ENCODE measurements at regions not wholly inside any gene's neighbourhood (a gene's known extent, or its start where the extent isn't known, plus 50 kb on each side); places are given as distances from the start of the nearest gene placed in this dataset.

GRCh38 chr2:2919574-2920365 lies 457.8 kb downstream of the EIPR1 start:
- no peaks in the 10 kb centered on the region for H3K27me3 ChIP-seq (ENCODE audit: insufficient read depth, low read length)
- no peak overlapping the region for H3K4me3 ChIP-seq (ENCODE audit: low read depth, low read length)
- H3K4me1 ChIP-seq (ENCODE audit: control insufficient read depth, insufficient read depth, low read length, unreplicated experiment) = no peaks in the 10 kb centered on the region
- H3K79me2 ChIP-seq (ENCODE audit: control insufficient read depth, insufficient read depth, low read length, unreplicated experiment) = no peaks in the 10 kb centered on the region
- no peak overlapping the region for H3K27ac ChIP-seq (ENCODE audit: low read depth, low read length)
- no peak overlapping the region for H2AFZ ChIP-seq (ENCODE audit: low read length, unreplicated experiment)
- no peaks in the 10 kb centered on the region for H3K36me3 ChIP-seq (ENCODE audit: insufficient read depth, low read length)

GRCh38 chr2:2919026-2919425 lies 458.6 kb downstream of the EIPR1 start:
- H3K4me1 ChIP-seq (ENCODE audit: control insufficient read depth, insufficient read depth, low read length, unreplicated experiment) = no peaks in the 10 kb centered on the region
- no peak overlapping the region for H2AFZ ChIP-seq (ENCODE audit: low read length, unreplicated experiment)
- H3K79me2 ChIP-seq (ENCODE audit: control insufficient read depth, insufficient read depth, low read length, unreplicated experiment) = no peaks in the 10 kb centered on the region
- H3K36me3 ChIP-seq (ENCODE audit: insufficient read depth, low read length) = no peaks in the 10 kb centered on the region
- H3K27ac ChIP-seq (ENCODE audit: low read depth, low read length) = no peak overlapping the region
- no peak overlapping the region for H3K4me3 ChIP-seq (ENCODE audit: low read depth, low read length)
- H3K27me3 ChIP-seq (ENCODE audit: insufficient read depth, low read length) = no peaks in the 10 kb centered on the region

- H3K4me1 ChIP-seq (ENCODE audit: control insufficient read depth, insufficient read depth, low read length, unreplicated experiment) = no peaks in the 10 kb centered on the region
- no peak overlapping the region for H2AFZ ChIP-seq (ENCODE audit: low read length, unreplicated experiment)
- no peaks in the 10 kb centered on the region for H3K36me3 ChIP-seq (ENCODE audit: insufficient read depth, low read length)
- H3K4me3 ChIP-seq (ENCODE audit: low read depth, low read length) = no peak overlapping the region
- no peaks in the 10 kb centered on the region for H3K79me2 ChIP-seq (ENCODE audit: control insufficient read depth, insufficient read depth, low read length, unreplicated experiment)
- no peaks in the 10 kb centered on the region for H3K27me3 ChIP-seq (ENCODE audit: insufficient read depth, low read length)
- H3K27ac ChIP-seq (ENCODE audit: low read depth, low read length) = no peak overlapping the region
Measured at GRCh38 chr2:2916621-2917020, 461.0 kb downstream of the EIPR1 start.

DNA sequence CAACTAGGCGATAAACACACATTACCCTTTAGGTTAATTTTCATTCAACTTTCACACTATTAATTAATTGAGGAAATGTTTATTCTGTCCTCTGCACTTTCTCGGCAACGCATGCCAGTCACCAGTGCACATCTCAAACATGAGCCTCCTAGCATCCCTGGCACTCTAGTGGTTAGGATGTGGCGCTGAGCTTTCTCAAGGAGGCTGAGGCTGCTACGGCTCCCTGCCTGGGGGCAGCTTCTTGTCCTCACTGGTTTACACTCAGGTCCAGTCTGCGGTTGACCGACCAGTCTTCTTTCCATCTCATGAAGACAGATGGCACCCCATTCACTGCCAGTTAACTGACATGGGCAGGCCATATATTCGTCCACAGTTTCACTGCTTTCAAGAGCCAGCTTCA lies 463.4 kb downstream of the EIPR1 start:
- Histone ChIP-seq H3K79me2 (ENCODE audit: control insufficient read depth, insufficient read depth, low read length, unreplicated experiment) (no peaks in the 10 kb centered on the region), H3K27me3 (ENCODE audit: insufficient read depth, low read length) (no peaks in the 10 kb centered on the region), H2AFZ (ENCODE audit: low read length, unreplicated experiment) (no peak overlapping the region), H3K4me1 (ENCODE audit: control insufficient read depth, insufficient read depth, low read length, unreplicated experiment) (no peaks in the 10 kb centered on the region), H3K36me3 (ENCODE audit: insufficient read depth, low read length) (no peaks in the 10 kb centered on the region), H3K4me3 (ENCODE audit: low read depth, low read length) (no peak overlapping the region), H3K27ac (ENCODE audit: low read depth, low read length) (no peak overlapping the region)

- Histone ChIP-seq H2AFZ (ENCODE audit: low read length, unreplicated experiment) (no peak overlapping the region), H3K4me1 (ENCODE audit: control insufficient read depth, insufficient read depth, low read length, unreplicated experiment) (no peaks in the 10 kb centered on the region), H3K27me3 (ENCODE audit: insufficient read depth, low read length) (no peaks in the 10 kb centered on the region), H3K79me2 (ENCODE audit: control insufficient read depth, insufficient read depth, low read length, unreplicated experiment) (no peaks in the 10 kb centered on the region), H3K36me3 (ENCODE audit: insufficient read depth, low read length) (no peaks in the 10 kb centered on the region), H3K4me3 (ENCODE audit: low read depth, low read length) (no peak overlapping the region), H3K27ac (ENCODE audit: low read depth, low read length) (no peak overlapping the region)
Measured at GRCh38 chr2:2913601-2914120, 464.0 kb downstream of the EIPR1 start.

DNA sequence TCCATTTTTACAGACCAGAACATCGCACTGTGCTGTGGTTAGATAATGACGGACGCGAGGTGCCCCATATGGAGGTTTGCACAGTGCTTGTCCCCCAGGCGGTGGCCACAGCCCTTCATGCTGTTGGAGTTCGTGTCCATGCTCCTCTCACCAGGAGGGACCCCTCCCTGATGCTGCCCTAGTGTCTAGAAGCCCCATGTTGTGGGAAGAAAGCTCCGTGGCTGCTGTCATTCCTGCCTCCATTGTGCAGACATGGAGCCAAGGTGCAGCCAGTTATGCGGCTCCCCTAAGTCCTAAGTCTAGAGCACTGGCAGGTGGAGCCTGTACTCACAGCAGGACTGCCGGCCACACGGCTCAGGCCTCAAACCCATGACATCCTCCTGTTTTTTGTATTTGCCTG lies 464.9 kb downstream of the EIPR1 start:
- Histone ChIP-seq H2AFZ (ENCODE audit: low read length, unreplicated experiment) (no peak overlapping the region), H3K4me3 (ENCODE audit: low read depth, low read length) (no peak overlapping the region)

DNA sequence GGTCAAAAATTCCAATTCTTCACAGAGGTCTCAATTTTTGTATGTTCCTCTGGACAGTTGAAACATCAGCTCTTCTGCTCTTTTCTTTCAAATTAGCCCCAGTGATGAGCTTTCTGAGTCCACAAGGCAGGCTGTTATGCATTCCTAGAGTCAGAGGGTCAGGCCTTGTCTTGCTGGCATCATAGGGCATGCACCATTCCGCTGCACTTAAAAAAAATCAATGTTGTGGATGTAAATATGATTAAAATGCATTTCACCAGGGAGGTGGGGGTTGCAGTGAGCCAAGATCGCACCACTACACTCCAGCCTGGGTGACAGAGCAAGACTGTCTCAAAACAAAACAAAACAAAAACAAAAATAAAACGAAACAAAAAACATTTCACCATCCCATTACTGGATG lies 465.3 kb downstream of the EIPR1 start:
- H3K4me1 ChIP-seq (ENCODE audit: control insufficient read depth, insufficient read depth, low read length, unreplicated experiment) = no peaks in the 10 kb centered on the region
- H3K36me3 ChIP-seq (ENCODE audit: insufficient read depth, low read length) = no peaks in the 10 kb centered on the region
- H3K79me2 ChIP-seq (ENCODE audit: control insufficient read depth, insufficient read depth, low read length, unreplicated experiment) = no peaks in the 10 kb centered on the region
- H3K4me3 ChIP-seq (ENCODE audit: low read depth, low read length) = no peak overlapping the region
- no peaks in the 10 kb centered on the region for H3K27me3 ChIP-seq (ENCODE audit: insufficient read depth, low read length)
- H3K27ac ChIP-seq (ENCODE audit: low read depth, low read length) = no peak overlapping the region
- H2AFZ ChIP-seq (ENCODE audit: low read length, unreplicated experiment) = no peak overlapping the region

More for the DNA sequence above, 464.9 kb downstream of the EIPR1 start:
- H3K4me1 ChIP-seq (ENCODE audit: control insufficient read depth, insufficient read depth, low read length, unreplicated experiment) = no peaks in the 10 kb centered on the region
- no peaks in the 10 kb centered on the region for H3K79me2 ChIP-seq (ENCODE audit: control insufficient read depth, insufficient read depth, low read length, unreplicated experiment)
- H3K36me3 ChIP-seq (ENCODE audit: insufficient read depth, low read length) = no peaks in the 10 kb centered on the region
- H3K27me3 ChIP-seq (ENCODE audit: insufficient read depth, low read length) = no peaks in the 10 kb centered on the region
- no peak overlapping the region for H3K27ac ChIP-seq (ENCODE audit: low read depth, low read length)

GRCh38 chr2:2910259-2910658 lies 467.4 kb downstream of the EIPR1 start:
- no peaks in the 10 kb centered on the region for H3K36me3 ChIP-seq (ENCODE audit: insufficient read depth, low read length)
- no peaks in the 10 kb centered on the region for H3K27me3 ChIP-seq (ENCODE audit: insufficient read depth, low read length)
- H3K4me3 ChIP-seq (ENCODE audit: low read depth, low read length) = no peak overlapping the region
- H2AFZ ChIP-seq (ENCODE audit: low read length, unreplicated experiment) = no peak overlapping the region
- no peaks in the 10 kb centered on the region for H3K4me1 ChIP-seq (ENCODE audit: control insufficient read depth, insufficient read depth, low read length, unreplicated experiment)
- no peak overlapping the region for H3K27ac ChIP-seq (ENCODE audit: low read depth, low read length)
- H3K79me2 ChIP-seq (ENCODE audit: control insufficient read depth, insufficient read depth, low read length, unreplicated experiment) = no peaks in the 10 kb centered on the region

DNA sequence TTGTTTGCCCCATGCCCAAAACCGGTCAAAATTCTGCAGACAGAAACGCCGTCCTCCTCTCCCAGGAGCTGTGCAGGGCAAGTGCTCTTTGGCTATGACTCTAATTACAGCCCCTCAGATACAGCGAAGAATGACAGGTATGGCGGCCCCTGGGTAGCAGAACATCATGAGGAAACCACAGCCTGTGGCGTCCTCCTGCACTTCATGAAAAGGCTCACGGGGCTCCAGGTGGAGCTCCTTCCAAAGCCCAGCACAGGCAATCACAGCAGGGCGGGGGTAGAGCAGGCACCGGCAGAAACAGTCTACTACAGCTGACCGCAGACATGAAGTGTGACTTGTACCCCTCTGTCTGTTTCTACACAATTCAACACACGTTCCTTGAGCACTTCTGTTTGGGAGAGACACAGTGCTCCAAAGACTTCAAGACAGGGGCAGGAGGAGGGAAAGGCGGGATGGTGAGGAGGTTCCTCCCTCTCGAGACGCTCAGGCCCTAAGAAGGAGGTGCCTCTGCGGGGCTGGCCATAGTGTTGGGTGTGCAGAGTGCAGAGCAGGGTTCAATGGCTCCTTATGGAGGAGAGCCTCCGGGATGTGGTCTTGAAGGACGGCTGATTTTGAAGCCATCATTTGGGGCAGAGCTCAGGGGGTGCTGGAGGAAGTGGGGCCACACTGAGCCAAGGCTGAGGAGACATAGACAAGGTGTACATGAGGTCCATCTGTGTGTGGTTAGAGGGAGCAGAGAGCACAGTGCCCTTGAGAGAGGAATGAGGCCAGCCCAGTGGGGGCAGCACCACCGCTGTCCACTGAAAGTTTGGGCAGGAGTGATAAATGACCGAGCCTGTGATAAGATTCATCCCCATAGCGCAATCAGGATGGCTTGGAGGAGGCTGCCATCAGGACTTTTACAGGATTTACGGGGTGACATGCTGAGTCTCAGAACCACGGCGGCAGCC lies 468.3 kb downstream of the EIPR1 start:
- Histone ChIP-seq H3K36me3 (ENCODE audit: insufficient read depth, low read length) (no peaks in the 10 kb centered on the region), H3K4me3 (ENCODE audit: low read depth, low read length) (no peak overlapping the region), H3K27ac (ENCODE audit: low read depth, low read length) (no peak overlapping the region), H3K27me3 (ENCODE audit: insufficient read depth, low read length) (no peaks in the 10 kb centered on the region), H3K79me2 (ENCODE audit: control insufficient read depth, insufficient read depth, low read length, unreplicated experiment) (no peaks in the 10 kb centered on the region), H3K4me1 (ENCODE audit: control insufficient read depth, insufficient read depth, low read length, unreplicated experiment) (no peaks in the 10 kb centered on the region), H2AFZ (ENCODE audit: low read length, unreplicated experiment) (no peak overlapping the region)

GRCh38 chr2:2906091-2906490 lies 471.5 kb downstream of the EIPR1 start:
- no peak overlapping the region for H2AFZ ChIP-seq (ENCODE audit: low read length, unreplicated experiment)
- no peaks in the 10 kb centered on the region for H3K79me2 ChIP-seq (ENCODE audit: control insufficient read depth, insufficient read depth, low read length, unreplicated experiment)
- no peak overlapping the region for H3K4me3 ChIP-seq (ENCODE audit: low read depth, low read length)
- H3K36me3 ChIP-seq (ENCODE audit: insufficient read depth, low read length) = no peaks in the 10 kb centered on the region
- no peak overlapping the region for H3K27ac ChIP-seq (ENCODE audit: low read depth, low read length)
- H3K4me1 ChIP-seq (ENCODE audit: control insufficient read depth, insufficient read depth, low read length, unreplicated experiment) = no peaks in the 10 kb centered on the region
- no peaks in the 10 kb centered on the region for H3K27me3 ChIP-seq (ENCODE audit: insufficient read depth, low read length)
